IMR-90 (cell line): ENCODE measurements at regions not wholly inside any gene's neighbourhood (a gene's known extent, or its start where the extent isn't known, plus 50 kb on each side); places are given as distances from the start of the nearest gene placed in this dataset.

Experiments used
- CEBPB ChIP-seq: IDR thresholded peaks from 2 replicates; pipeline ENCODE4 v1.6.1; 2012; ENCODE audit warnings: low read depth, low read length, improper control_type of control experiment
- POLR2A ChIP-seq: IDR thresholded peaks from 2 replicates; pipeline ENCODE4 v1.6.1; 2012; ENCODE audit warnings: mild to moderate bottlenecking, low read depth, low read length
- TF ChIP-seq, protein P1 (sequence below): conservative IDR thresholded peaks from 2 replicates; pipeline ENCODE4 v1.5.1; 2012; ENCODE audit warnings: mild to moderate bottlenecking, low read depth, low read length, improper control_type of control experiment

DNA sequence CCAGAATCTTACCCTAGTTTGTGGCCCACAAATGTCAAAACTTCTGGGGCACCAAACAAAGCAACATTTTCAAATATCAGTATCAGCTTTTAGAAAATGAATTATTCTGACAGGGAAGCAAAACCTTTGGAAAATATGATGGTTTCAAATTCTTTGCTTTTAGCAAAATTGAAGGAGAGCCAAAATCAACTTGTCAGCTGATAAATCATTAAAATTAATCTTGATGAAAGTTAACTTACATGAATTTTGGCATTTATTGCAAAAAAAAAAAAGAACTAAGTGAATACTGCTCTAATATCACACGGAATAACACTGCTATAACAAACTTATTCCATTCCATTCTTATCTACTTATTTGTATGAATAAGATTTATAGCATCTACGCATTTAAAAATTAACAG is 158.1 kb upstream of the TARS1 start:
- TF ChIP-seq POLR2A (no peak), CEBPB (no peak)
- TF ChIP-seq, protein P1, sequence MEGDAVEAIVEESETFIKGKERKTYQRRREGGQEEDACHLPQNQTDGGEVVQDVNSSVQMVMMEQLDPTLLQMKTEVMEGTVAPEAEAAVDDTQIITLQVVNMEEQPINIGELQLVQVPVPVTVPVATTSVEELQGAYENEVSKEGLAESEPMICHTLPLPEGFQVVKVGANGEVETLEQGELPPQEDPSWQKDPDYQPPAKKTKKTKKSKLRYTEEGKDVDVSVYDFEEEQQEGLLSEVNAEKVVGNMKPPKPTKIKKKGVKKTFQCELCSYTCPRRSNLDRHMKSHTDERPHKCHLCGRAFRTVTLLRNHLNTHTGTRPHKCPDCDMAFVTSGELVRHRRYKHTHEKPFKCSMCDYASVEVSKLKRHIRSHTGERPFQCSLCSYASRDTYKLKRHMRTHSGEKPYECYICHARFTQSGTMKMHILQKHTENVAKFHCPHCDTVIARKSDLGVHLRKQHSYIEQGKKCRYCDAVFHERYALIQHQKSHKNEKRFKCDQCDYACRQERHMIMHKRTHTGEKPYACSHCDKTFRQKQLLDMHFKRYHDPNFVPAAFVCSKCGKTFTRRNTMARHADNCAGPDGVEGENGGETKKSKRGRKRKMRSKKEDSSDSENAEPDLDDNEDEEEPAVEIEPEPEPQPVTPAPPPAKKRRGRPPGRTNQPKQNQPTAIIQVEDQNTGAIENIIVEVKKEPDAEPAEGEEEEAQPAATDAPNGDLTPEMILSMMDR: no peak
